ENCODE measurements at regions not wholly inside any gene's neighbourhood (a gene's known extent, or its start where the extent isn't known, plus 50 kb on each side); places are given as distances from the start of the nearest gene placed in this dataset.

- no peak for ATAC-seq
- TF ChIP-seq ZNF565 (CRISPR knock-in tag; conservative IDR thresholded peaks at IDR 0.05; ENCODE audit: low read depth): no peak
- TF ChIP-seq SNAI2 (CRISPR knock-in tag; IDR thresholded peaks at IDR 0.05): no peak
- TF ChIP-seq, protein P1, sequence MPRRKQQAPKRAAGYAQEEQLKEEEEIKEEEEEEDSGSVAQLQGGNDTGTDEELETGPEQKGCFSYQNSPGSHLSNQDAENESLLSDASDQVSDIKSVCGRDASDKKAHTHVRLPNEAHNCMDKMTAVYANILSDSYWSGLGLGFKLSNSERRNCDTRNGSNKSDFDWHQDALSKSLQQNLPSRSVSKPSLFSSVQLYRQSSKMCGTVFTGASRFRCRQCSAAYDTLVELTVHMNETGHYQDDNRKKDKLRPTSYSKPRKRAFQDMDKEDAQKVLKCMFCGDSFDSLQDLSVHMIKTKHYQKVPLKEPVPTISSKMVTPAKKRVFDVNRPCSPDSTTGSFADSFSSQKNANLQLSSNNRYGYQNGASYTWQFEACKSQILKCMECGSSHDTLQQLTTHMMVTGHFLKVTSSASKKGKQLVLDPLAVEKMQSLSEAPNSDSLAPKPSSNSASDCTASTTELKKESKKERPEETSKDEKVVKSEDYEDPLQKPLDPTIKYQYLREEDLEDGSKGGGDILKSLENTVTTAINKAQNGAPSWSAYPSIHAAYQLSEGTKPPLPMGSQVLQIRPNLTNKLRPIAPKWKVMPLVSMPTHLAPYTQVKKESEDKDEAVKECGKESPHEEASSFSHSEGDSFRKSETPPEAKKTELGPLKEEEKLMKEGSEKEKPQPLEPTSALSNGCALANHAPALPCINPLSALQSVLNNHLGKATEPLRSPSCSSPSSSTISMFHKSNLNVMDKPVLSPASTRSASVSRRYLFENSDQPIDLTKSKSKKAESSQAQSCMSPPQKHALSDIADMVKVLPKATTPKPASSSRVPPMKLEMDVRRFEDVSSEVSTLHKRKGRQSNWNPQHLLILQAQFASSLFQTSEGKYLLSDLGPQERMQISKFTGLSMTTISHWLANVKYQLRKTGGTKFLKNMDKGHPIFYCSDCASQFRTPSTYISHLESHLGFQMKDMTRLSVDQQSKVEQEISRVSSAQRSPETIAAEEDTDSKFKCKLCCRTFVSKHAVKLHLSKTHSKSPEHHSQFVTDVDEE (CRISPR knock-in tag; IDR thresholded peaks at IDR 0.05): no peak
- TF ChIP-seq, protein P2, sequence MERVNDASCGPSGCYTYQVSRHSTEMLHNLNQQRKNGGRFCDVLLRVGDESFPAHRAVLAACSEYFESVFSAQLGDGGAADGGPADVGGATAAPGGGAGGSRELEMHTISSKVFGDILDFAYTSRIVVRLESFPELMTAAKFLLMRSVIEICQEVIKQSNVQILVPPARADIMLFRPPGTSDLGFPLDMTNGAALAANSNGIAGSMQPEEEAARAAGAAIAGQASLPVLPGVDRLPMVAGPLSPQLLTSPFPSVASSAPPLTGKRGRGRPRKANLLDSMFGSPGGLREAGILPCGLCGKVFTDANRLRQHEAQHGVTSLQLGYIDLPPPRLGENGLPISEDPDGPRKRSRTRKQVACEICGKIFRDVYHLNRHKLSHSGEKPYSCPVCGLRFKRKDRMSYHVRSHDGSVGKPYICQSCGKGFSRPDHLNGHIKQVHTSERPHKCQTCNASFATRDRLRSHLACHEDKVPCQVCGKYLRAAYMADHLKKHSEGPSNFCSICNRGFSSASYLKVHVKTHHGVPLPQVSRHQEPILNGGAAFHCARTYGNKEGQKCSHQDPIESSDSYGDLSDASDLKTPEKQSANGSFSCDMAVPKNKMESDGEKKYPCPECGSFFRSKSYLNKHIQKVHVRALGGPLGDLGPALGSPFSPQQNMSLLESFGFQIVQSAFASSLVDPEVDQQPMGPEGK (CRISPR knock-in tag; IDR thresholded peaks at IDR 0.05; ENCODE audit: borderline replicate concordance): no peak
- TF ChIP-seq TOX (CRISPR knock-in tag; IDR thresholded peaks at IDR 0.05; ENCODE audit: borderline replicate concordance): no peak
- TF ChIP-seq ZC3H10 (CRISPR knock-in tag; IDR thresholded peaks at IDR 0.05): no peak
- no peak for TF ChIP-seq ARNTL (CRISPR knock-in tag; IDR thresholded peaks at IDR 0.05; ENCODE audit: borderline replicate concordance, low read depth)
- TF ChIP-seq CREB5 (CRISPR knock-in tag; IDR thresholded peaks at IDR 0.05; ENCODE audit: low read depth): no peak
- no peak for TF ChIP-seq PPARA (CRISPR knock-in tag; IDR thresholded peaks at IDR 0.05; ENCODE audit: borderline replicate concordance)
- no peak for TF ChIP-seq CSRNP3 (CRISPR knock-in tag; IDR thresholded peaks at IDR 0.05)
Observed at GRCh38 chr12:111193067-111193466, 175.8 kb downstream of the PHETA1 start.

DNA sequence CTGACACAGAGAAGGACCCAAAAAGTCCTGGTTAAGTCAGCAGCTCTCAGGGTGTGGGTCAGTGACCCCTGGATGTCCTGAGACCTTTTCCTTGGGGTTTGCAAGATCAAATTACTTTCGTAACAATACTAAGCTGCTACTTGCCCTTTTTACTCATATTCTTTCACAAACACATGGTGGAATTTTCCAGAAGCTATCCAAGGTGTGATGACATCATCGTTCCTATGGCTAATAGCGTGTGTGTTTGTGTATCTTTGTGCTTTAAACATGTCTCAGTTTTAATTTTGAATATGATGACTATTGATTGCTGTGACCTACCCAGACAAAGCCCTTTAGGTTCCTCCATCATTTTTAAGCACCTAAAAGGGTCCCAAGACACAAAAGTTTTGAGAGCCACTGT lies 176.2 kb downstream of the PHETA1 start:
- no peak for ATAC-seq
- TF ChIP-seq ISL1 (CRISPR knock-in tag; IDR thresholded peaks at IDR 0.05) (no peak), GLIS3 (CRISPR knock-in tag; IDR thresholded peaks at IDR 0.05) (no peak), ZFP3 (CRISPR knock-in tag; IDR thresholded peaks at IDR 0.05) (no peak), SNAI2 (CRISPR knock-in tag; IDR thresholded peaks at IDR 0.05) (no peak), ZNF70 (CRISPR knock-in tag; IDR thresholded peaks at IDR 0.05) (no peak)
- TF ChIP-seq, protein P1 (CRISPR knock-in tag; IDR thresholded peaks at IDR 0.05): no peak
- TF ChIP-seq, protein P2 (CRISPR knock-in tag; IDR thresholded peaks at IDR 0.05; ENCODE audit: borderline replicate concordance): no peak

GRCh38 chr12:111190741-111191526 lies 178.0 kb downstream of the PHETA1 start:
- no peak for ATAC-seq
- TF ChIP-seq BACH2 (CRISPR knock-in tag; IDR thresholded peaks at IDR 0.05; ENCODE audit: borderline replicate concordance) (no peak), CSRNP3 (CRISPR knock-in tag; IDR thresholded peaks at IDR 0.05) (no peak)
- TF ChIP-seq, protein P2 (CRISPR knock-in tag; IDR thresholded peaks at IDR 0.05; ENCODE audit: borderline replicate concordance): no peak
- TF ChIP-seq, protein P1 (CRISPR knock-in tag; IDR thresholded peaks at IDR 0.05): no peak
